ENCODE measurements at regions not wholly inside any gene's neighbourhood (a gene's known extent, or its start where the extent isn't known, plus 50 kb on each side); places are given as distances from the start of the nearest gene placed in this dataset.
"Not testable (repeated sequence)": the region's sequence is repeated elsewhere in the genome, so short reads cannot be mapped to it uniquely, and the experiment has no call there.

DNA sequence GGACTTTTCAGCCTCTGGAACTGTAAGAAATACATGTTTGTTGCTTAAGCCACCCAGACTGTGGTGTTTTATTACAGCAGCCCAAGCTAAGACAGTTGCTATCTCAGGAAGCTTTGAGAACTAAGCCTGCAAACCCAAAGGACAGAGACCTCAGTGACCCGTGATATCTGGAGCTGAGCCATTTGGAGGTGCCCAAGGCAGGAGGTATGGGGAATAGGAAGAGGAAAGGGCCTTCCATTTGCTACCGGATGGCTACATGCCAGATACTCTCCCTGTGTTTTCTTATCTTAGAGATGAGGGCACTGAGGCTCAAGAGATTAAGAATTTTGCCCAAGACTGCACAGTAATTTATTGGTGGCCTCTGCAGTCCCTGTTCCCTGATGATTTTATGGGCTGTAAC is 622.1 kb upstream of the CDH5 start:
- DNase-seq = no peak
- no peaks in the 10 kb centered on the region for H3K9me3 Mint-ChIP-seq
- H3K36me3 Mint-ChIP-seq (ENCODE audit: low read depth) = no peaks in the 10 kb centered on the region
- no peak overlapping the region for H3K27ac Mint-ChIP-seq
- TF ChIP-seq, protein P1, sequence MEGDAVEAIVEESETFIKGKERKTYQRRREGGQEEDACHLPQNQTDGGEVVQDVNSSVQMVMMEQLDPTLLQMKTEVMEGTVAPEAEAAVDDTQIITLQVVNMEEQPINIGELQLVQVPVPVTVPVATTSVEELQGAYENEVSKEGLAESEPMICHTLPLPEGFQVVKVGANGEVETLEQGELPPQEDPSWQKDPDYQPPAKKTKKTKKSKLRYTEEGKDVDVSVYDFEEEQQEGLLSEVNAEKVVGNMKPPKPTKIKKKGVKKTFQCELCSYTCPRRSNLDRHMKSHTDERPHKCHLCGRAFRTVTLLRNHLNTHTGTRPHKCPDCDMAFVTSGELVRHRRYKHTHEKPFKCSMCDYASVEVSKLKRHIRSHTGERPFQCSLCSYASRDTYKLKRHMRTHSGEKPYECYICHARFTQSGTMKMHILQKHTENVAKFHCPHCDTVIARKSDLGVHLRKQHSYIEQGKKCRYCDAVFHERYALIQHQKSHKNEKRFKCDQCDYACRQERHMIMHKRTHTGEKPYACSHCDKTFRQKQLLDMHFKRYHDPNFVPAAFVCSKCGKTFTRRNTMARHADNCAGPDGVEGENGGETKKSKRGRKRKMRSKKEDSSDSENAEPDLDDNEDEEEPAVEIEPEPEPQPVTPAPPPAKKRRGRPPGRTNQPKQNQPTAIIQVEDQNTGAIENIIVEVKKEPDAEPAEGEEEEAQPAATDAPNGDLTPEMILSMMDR (IDR thresholded peaks at IDR 0.05) = no peak
- H3K4me3 Mint-ChIP-seq = no peak overlapping the region
- H3K4me1 Mint-ChIP-seq (ENCODE audit: low read depth) = no peaks in the 10 kb centered on the region
- peaks cover 14% of the 10 kb centered on the region for H3K27me3 Mint-ChIP-seq (ENCODE audit: insufficient read depth)

DNA sequence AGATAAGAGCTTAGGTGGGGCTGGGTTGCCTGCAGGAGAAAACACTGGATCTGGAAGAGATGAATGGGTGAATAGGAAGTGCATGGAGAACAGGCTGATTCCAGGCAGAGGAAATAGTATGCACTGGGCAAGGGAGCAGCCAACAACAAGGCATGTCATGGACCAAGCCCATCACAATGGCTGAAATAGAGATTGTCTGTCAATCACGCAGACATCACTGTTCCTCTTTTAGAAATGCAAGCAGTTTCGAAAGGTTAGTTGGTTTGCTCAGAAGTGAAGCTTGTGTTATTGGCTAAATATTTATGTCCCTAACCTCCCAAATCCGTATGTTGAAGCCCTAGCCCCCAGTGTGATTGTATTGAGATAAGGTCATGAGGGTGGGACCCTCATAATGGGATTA is 621.7 kb upstream of the CDH11 start:
- peaks cover 12% of the 10 kb centered on the region for H3K27me3 Mint-ChIP-seq (ENCODE audit: insufficient read depth)
- TF ChIP-seq, protein P1 (IDR thresholded peaks at IDR 0.05) = no peak
- DNase-seq = no peak
- H3K4me3 Mint-ChIP-seq = no peak overlapping the region
- no peak overlapping the region for H3K27ac Mint-ChIP-seq
- no peaks in the 10 kb centered on the region for H3K4me1 Mint-ChIP-seq (ENCODE audit: low read depth)
- H3K36me3 Mint-ChIP-seq (ENCODE audit: low read depth) = no peaks in the 10 kb centered on the region
- no peaks in the 10 kb centered on the region for H3K9me3 Mint-ChIP-seq

DNA sequence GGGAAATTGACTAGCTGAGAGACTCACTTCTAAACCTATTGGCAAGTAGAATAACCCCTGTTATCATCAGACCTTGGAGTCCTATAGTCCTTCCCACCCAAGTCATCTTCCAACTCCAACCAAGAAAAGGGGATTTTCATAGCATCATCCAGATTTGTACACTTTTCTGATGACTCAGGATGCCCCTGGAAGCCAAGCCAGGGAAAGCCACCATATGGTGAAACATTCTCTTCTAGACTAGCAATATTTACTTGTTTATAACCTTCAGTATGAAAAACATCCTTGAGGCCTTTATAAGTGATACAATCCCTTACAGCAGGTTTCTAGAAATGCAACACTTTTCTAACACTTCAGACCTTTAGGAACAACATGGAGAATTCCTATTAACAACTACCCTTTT is 618.8 kb upstream of the CDH11 start:
- Mint-ChIP-seq H3K4me3 (no peak overlapping the region), H3K36me3 (ENCODE audit: low read depth) (no peaks in the 10 kb centered on the region), H3K27me3 (ENCODE audit: insufficient read depth) (peaks cover 10% of the 10 kb centered on the region; the same call in 1 of the 2 replicates), H3K4me1 (ENCODE audit: low read depth) (no peaks in the 10 kb centered on the region), H3K27ac (no peak overlapping the region), H3K9me3 (no peaks in the 10 kb centered on the region)
- TF ChIP-seq, protein P1 (IDR thresholded peaks at IDR 0.05) = no peak
- no peak for DNase-seq

DNA sequence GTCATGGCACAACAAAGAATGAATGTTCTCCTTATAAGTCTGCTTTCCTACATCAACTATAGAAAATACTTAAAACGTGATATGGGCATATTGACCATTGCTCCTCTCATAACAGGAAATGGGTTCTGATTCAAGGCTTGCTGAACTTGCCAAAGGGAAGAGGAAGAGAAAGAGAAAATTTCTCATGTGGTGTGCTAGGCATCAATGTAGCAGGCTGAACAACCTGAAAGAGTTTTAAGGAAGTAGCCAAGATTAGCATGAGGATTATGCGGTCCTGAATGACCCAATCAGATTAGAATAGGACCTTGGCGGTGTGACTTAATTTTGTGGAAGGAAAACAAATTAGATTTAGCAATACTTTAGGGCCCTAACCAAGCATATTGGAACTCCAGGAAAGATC is 617.7 kb upstream of the CDH11 start:
- peaks cover 10% of the 10 kb centered on the region; the same call in 1 of the 2 replicates for H3K27me3 Mint-ChIP-seq (ENCODE audit: insufficient read depth)
- H3K36me3 Mint-ChIP-seq (ENCODE audit: low read depth) = no peaks in the 10 kb centered on the region
- H3K9me3 Mint-ChIP-seq = no peaks in the 10 kb centered on the region
- no peak overlapping the region for H3K4me3 Mint-ChIP-seq
- H3K27ac Mint-ChIP-seq = no peak overlapping the region
- no peak for DNase-seq
- H3K4me1 Mint-ChIP-seq (ENCODE audit: low read depth) = no peaks in the 10 kb centered on the region
- TF ChIP-seq, protein P1 (IDR thresholded peaks at IDR 0.05) = no peak

DNA sequence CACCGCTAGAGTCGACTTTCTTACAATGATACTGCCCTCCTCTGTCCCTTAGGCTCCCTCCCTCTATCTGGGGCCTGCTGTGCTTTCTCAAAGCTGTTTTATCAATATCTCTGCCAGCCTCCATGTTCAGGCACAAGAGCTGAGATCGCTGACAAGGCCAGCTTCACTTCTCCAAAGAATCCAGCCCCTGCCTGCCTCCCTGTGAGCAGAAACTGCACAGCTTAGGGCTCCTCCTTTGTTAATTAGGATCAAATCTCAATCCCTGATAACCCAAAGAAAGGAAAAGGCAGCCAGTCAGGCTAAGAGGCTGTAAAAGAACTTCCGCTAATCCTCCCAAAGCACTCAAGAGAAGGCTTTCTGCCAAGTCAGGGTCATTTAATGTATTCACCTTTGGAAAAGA is 616.0 kb upstream of the CDH11 start:
- H3K36me3 Mint-ChIP-seq (ENCODE audit: low read depth) = no peaks in the 10 kb centered on the region
- no peak overlapping the region for H3K4me3 Mint-ChIP-seq
- TF ChIP-seq, protein P1 (IDR thresholded peaks at IDR 0.05) = no peak
- H3K27me3 Mint-ChIP-seq (ENCODE audit: insufficient read depth) = peaks cover 5% of the 10 kb centered on the region; the same call in 1 of the 2 replicates
- H3K27ac Mint-ChIP-seq = no peak overlapping the region
- no peaks in the 10 kb centered on the region for H3K9me3 Mint-ChIP-seq
- H3K4me1 Mint-ChIP-seq (ENCODE audit: low read depth) = no peaks in the 10 kb centered on the region
- DNase-seq = no peak

DNA sequence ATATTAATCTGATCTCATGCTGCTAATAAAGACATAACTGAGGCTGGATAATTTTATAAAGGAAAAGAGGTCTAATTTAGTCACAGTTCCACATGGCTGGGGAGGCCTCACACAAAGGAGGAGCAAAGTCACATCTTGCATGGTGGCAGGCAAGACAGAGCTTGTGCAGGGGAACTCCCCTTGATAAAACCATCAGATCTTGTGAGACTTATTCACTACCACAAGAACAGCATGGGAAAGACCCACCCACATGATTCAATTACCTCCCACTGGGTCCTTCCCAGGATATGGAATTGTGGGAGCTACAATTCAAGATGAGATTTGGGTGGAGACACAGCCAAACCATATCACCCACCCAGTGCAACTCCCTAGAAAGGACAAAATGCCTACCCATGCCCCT is 613.8 kb upstream of the CDH11 start:
- not testable (repeated sequence) for H3K4me3 Mint-ChIP-seq; H3K4me1 Mint-ChIP-seq (ENCODE audit: low read depth)

More for the DNA sequence above, 613.8 kb upstream of the CDH11 start:
- H3K36me3 Mint-ChIP-seq (ENCODE audit: low read depth); H3K9me3 Mint-ChIP-seq; DNase-seq; H3K27ac Mint-ChIP-seq: not testable (repeated sequence)
- H3K27me3 Mint-ChIP-seq (ENCODE audit: insufficient read depth) = peaks cover 10% of the 10 kb centered on the region
